Stimulated activated CD8-positive, alpha-beta memory T cell treated with anti-CD3 and anti-CD28 coated beads, Interleukin-7, amount 100 ng/mL, for 4 hours (primary cell): ENCODE measurements at regions not wholly inside any gene's neighbourhood (a gene's known extent, or its start where the extent isn't known, plus 50 kb on each side); places are given as distances from the start of the nearest gene placed in this dataset.
"Not testable (repeated sequence)": the region's sequence is repeated elsewhere in the genome, so short reads cannot be mapped to it uniquely, and the experiment has no call there.

Experiments used
- DNase-seq, 2 donors: peaks; one replicate each; pipeline ENCODE4 v3.0.0-alpha.2; 2020; ENCODE audit warnings: low read depth in 2 of 2

GRCh38 chr1:198977909-198978308 lies 339.1 kb downstream of the PTPRC start:
- no peak for DNase-seq

DNA sequence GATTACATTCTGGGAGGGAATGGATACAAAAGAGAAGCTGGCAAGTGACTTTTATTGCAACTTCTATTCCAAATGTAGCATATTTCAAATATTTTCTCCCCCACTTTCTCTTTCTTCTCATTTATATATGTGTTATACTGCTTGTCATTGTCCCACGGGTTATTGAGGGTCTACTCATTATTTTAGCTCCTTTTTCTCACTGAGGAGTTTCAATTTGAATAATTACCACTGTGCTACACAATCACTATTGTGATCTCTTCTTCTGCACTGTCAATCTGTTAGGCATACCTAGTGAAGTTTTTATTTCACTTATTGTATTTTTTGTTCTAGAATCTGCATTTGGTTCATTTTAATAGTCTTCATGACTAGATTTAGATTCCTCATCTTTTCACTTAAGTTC lies 339.7 kb downstream of the PTPRC start:
- no peak for DNase-seq

DNA sequence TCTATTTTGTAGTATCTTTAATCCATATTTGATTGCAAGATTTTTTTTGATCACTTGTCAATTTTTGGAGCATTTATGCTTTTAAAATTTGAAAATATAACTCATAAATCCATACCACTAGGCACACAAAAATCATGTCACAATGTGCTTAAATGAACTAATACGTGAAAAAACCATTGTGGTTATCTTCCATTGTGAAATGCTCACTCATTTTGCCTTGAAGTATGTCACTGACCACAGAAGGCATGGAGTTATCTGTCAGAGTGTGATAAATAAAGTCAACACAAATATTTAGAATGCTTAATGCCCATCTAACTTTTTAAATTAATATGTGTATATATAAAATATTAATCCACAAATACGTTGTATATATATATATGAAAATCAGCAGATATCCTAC lies 347.2 kb downstream of the PTPRC start:
- no peak for DNase-seq

DNA sequence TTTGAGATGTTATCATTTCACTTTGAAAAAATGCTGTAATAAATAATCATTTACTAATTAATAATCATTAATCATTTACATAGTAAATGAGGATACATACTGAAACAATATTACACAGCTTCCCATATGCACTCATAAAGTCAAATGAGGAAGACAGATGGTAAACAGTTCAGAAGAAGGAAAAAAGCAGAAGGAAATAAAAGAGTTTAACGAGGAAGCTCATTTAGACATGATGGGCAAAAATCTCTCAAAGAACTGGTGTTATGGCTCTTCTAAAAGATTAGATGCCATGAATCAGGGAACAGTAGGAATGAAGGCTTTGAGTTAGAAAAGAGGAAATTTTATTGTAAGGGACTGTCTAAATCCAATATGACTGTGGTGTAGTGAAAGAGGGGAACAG lies 347.6 kb downstream of the PTPRC start:
- DNase-seq, result no peak

DNA sequence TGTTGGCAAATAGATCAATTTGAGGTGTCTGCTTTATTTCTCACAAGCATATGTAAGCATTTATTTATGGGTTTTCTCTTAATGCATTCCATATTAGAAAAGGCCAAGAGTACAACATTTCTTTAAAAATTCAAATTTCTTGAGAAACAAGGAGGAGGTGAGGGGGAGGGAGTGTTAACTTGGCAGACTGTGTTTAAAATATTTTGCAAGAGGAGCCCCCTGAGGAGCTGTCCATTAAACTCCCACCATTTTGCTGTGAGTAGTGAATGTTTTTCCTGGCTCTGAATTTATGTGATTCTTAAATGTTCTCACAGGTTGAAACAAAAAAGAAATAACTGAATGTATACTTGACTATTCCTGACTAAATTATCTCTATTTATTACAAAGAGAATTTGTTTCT lies 363.8 kb downstream of the PTPRC start:
- no peak for DNase-seq

DNA sequence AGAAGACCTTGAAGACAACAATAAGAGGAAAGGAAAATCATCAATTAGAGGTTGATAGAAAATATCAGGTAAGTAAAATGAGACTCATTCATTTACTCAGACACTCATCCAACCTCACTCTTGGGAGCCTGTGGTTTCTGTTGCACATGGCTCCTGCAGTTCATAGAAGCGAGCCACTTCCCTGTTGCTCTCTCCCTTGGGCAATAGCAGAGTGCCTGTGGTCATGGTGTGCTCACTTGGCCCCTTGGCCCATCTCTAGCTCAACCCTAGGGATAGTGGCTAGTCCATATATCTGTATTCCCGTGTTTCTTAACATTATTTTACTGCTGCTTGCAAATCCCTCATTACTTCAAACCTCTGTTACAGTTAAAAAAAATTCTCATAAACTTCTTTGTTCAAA lies 368.6 kb downstream of the PTPRC start:
- DNase-seq, result no peak

- no peak for DNase-seq
Measured at GRCh38 chr1:199009447-199009846, 370.6 kb downstream of the PTPRC start.

DNA sequence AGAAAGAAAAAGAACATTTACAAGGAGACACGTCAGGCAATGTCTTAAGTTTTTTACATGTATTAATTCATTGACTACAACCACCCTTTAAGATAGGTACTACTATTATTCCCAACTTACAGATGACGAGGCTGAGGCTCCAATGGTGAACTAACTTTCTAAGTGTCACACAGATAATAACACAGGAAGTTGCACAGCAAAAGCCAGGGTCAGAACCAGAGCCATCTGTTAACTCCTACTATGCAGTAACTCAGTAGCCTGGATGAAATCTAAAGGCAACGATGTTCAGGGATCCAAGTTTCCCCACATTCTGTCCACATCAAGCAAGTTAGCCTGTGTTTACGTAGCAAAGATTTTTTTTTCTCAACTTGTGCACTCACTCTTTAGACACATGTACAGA lies 371.7 kb downstream of the PTPRC start:
- DNase-seq, result no peak

GRCh38 chr1:199010933-199011332 lies 372.1 kb downstream of the PTPRC start:
- no peak for DNase-seq

DNA sequence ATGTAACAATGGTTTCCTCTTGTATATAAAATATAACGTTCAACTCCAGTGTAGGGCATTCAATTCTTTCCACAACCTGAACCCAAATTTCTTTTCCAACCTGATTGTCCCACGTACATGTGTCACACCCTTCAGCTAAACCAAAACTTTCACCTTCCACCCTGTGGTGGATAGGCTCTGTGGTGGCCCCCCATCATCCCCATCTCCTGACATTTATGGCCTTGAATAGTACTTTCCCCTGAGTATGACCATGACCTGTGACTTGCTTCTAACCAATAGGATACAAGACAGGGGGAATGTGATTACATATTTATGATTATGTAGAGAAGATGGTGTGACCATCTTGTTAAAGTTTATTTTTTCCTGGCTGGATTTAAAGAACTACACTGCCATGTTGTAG lies 377.0 kb downstream of the PTPRC start:
- no peak for DNase-seq

GRCh38 chr1:199018471-199019135 lies 379.8 kb downstream of the PTPRC start:
- no peak for DNase-seq

- DNase-seq, result no peak
Measured at GRCh38 chr1:199020051-199020450, 381.2 kb downstream of the PTPRC start.

DNA sequence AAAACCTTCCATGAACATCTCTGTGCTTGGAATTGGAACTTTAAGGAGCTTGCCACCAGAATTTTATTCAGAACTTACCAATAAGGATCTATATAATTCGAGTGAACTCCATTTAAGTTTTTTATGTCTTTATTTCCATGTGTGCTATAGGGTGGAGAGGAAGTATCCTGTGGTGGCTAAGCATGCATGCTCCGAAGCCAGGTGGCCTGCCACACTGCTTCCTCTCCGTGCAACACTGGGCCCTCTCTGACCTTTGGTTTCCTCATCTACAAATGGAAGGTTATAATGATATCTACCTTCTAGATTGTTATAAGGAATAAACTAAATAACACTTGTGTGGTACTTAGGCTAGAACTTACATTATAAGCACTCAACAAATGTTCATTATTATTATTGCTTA lies 382.1 kb downstream of the PTPRC start:
- no peak for DNase-seq

DNA sequence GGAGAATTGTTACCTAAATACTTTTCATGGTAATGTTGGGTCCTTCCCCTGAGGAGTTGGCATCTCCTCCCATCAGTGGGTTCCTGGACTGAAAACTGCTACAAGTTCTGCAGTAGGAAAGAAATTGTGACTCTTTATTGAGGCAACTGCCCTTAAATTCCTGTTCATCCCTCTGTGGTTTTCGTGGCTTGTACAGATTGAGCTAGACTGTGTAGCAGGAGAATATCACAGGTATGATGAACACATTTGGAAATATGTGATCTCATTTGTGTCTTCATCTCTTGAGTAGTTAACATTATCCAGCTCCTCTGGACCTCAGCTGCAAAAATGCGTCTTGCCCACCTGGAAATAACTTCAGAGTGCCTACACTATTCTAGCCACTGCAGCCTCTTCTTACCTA lies 390.6 kb downstream of the PTPRC start:
- no peak for DNase-seq

GRCh38 chr1:199029855-199030254 lies 391.0 kb downstream of the PTPRC start:
- no peak for DNase-seq

GRCh38 chr1:199030541-199030940 lies 391.7 kb downstream of the PTPRC start:
- not testable (repeated sequence) for DNase-seq

DNA sequence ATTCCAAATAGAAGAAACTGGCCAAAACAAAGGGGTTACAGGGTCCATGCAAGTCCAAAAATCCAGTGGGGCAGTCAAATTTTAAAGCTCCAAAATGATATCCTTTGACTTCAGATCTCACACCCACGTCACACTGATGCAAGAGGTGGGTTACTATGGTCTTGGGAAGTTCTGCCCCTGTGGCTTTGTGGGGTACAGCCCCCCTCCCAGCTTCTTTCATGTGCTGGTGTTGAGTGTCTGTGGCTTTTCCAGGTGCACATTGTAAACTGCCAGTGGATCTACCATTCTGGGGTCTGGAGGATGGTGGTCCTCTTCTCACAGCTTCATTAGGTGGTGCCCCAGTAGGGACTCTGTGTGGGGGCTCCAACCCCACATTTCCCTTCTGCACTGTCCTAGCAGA lies 392.3 kb downstream of the PTPRC start:
- not testable (repeated sequence) for DNase-seq

DNA sequence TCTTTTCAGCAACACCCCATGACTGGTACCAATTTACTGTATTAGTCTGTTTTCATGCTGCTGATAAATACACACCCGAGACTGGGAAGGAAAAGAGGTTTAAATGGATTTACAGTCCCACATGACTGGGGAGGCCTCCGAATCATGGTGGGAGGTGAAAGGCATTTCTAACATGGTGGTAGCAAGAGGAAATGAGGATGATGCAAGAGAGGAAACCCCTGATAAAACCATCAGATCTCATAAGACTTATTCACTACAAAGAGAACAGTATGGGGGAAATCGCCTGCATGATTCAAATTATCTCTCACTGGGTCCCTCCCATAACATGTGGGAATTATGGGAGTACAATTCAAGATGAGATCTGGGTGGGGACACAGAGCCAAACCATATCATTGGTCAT lies 393.6 kb downstream of the PTPRC start:
- DNase-seq, result not testable (repeated sequence)

GRCh38 chr1:199033661-199034060 lies 394.8 kb downstream of the PTPRC start:
- DNase-seq, result no peak

DNA sequence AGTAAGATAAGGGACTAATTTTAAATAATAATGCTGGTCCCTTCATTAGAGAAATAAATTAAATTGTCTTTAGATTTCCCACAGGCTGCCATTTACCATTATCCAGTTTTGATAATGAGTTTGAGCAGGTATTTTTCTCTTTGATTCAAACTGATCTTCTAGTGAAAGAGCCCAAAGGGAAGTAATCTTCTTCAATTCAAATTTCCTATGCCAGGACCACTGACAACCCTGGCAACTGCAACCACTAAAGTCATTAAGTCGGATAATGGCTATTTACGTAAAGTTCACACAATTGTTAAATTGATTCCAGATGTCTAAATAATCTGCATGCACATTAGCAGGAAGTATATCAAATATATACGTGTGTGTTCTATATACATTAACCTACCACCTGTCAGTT lies 399.3 kb downstream of the PTPRC start:
- no peak for DNase-seq

GRCh38 chr1:199040076-199040905 lies 401.5 kb downstream of the PTPRC start:
- DNase-seq, result no peak

GRCh38 chr1:199041173-199041914 lies 402.5 kb downstream of the PTPRC start:
- DNase-seq, result no peak

DNA sequence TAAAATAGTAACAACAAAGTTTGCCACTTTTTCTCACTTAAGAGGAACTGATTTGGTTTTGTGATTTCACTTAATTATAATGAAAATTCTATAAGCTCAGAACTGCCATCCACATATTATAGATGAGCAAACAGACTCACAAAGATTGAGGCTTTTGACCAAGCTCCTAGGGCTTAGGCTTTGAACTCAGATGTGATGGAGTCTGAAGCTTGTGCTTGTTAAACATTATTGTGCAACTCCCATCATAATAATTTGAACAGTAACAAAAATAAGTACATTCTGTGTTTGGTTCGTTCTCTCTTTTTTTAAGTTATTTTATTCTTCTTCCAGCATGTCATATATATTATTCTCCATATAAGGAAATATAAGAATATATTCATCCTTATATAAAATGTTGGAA lies 403.4 kb downstream of the PTPRC start:
- DNase-seq, result no peak
